SK-N-SH treated with all-trans-retinoic acid at 6 μM for 48 hours (cell line): ENCODE measurements at regions not wholly inside any gene's neighbourhood (a gene's known extent, or its start where the extent isn't known, plus 50 kb on each side); places are given as distances from the start of the nearest gene placed in this dataset.

Experiments
- ATAC-seq: fragments of 200-7000 bp; cut with Tn5 transposase; 3 replicates; pipeline ENCODE4 v1.9.1; 2020; ENCODE audit warnings: mild to moderate bottlenecking, moderate library complexity
- CSDC2 ChIP-seq: fragments of 250-450 bp; sonication (Bioruptor Pico); IDR thresholded peaks from 2 replicates; pipeline ENCODE4 v1.5.0; 2020; ENCODE audit warnings: mild to moderate bottlenecking, moderate library complexity
- ESRRG ChIP-seq: fragments of 250-450 bp; sonication (Bioruptor Pico); IDR thresholded peaks from 2 replicates; pipeline ENCODE4 v1.6.1; 2021; ENCODE audit warnings: mild to moderate bottlenecking
- GLIS3 ChIP-seq: fragments of 250-450 bp; sonication (Bioruptor Pico); IDR thresholded peaks from 2 replicates; pipeline ENCODE4 v1.5.0; 2020; ENCODE audit warnings: mild to moderate bottlenecking, moderate library complexity
- ISL1 ChIP-seq: fragments of 250-450 bp; sonication (Bioruptor Pico); IDR thresholded peaks from 2 replicates; pipeline ENCODE4 v2.1.2; 2022; ENCODE audit warnings: mild to moderate bottlenecking, moderate library complexity
- OSR1 ChIP-seq: fragments of 250-450 bp; sonication (Bioruptor Pico); IDR thresholded peaks from 2 replicates; pipeline ENCODE4 v1.8.0; 2022; ENCODE audit warnings: moderate library complexity, mild to moderate bottlenecking, inconsistent platforms
- PPARA ChIP-seq: fragments of 250-450 bp; sonication (Bioruptor Pico); IDR thresholded peaks from 2 replicates; pipeline ENCODE4 v1.5.0; 2020; ENCODE audit warnings: mild to moderate bottlenecking, borderline replicate concordance
- SNAI2 ChIP-seq: fragments of 250-450 bp; sonication (Bioruptor Pico); IDR thresholded peaks from 2 replicates; pipeline ENCODE4 v1.5.0; 2020; ENCODE audit warnings: mild to moderate bottlenecking, moderate library complexity
- TCF4 ChIP-seq: fragments of 250-450 bp; sonication (Bioruptor Pico); IDR thresholded peaks from 2 replicates; pipeline ENCODE4 v1.8.0; 2021; ENCODE audit warnings: mild to moderate bottlenecking, moderate library complexity, borderline replicate concordance
- TOX ChIP-seq: fragments of 250-450 bp; sonication (Bioruptor Pico); IDR thresholded peaks from 2 replicates; pipeline ENCODE4 v1.8.0; 2021; ENCODE audit warnings: mild to moderate bottlenecking, moderate library complexity, borderline replicate concordance
- ZC3H10 ChIP-seq: fragments of 250-450 bp; sonication (Bioruptor Pico); IDR thresholded peaks from 2 replicates; pipeline ENCODE4 v1.5.1; 2021; ENCODE audit warnings: mild to moderate bottlenecking, moderate library complexity
- ZFP3 ChIP-seq: fragments of 250-450 bp; sonication (Bioruptor Pico); IDR thresholded peaks from 2 replicates; pipeline ENCODE4 v1.5.0; 2020; ENCODE audit warnings: mild to moderate bottlenecking, moderate library complexity
- ZFP30 ChIP-seq: fragments of 450-650 bp; formaldehyde crosslinking; IDR thresholded peaks from 2 replicates; pipeline ENCODE4 v1.5.0; 2022; ENCODE audit warnings: mild to moderate bottlenecking, moderate library complexity
- ZNF565 ChIP-seq: fragments of 450-650 bp; formaldehyde crosslinking; conservative IDR thresholded peaks from 2 replicates; pipeline ENCODE4 v1.5.0; 2020; ENCODE audit warnings: low read depth, mild to moderate bottlenecking, moderate library complexity
- ZNF70 ChIP-seq: fragments of 450-650 bp; formaldehyde crosslinking; IDR thresholded peaks from 2 replicates; pipeline ENCODE4 v1.5.0; 2020; ENCODE audit warnings: mild to moderate bottlenecking, moderate library complexity
- ZNF8 ChIP-seq: fragments of 450-650 bp; formaldehyde crosslinking; IDR thresholded peaks from 2 replicates; pipeline ENCODE4 v1.5.0; 2020; ENCODE audit warnings: mild to moderate bottlenecking, moderate library complexity
- TF ChIP-seq, protein P1 (sequence below): fragments of 250-450 bp; sonication (Bioruptor Pico); IDR thresholded peaks from 2 replicates; pipeline ENCODE4 v1.5.1; 2021; ENCODE audit warnings: mild to moderate bottlenecking, moderate library complexity
- TF ChIP-seq, protein P2 (sequence below): fragments of 250-450 bp; sonication (Bioruptor Pico); IDR thresholded peaks from 2 replicates; pipeline ENCODE4 v1.8.0; 2020; ENCODE audit warnings: mild to moderate bottlenecking, moderate library complexity, borderline replicate concordance
- TF ChIP-seq, protein P3 (sequence below): fragments of 250-450 bp; sonication (Bioruptor Pico); IDR thresholded peaks from 2 replicates; pipeline ENCODE4 v1.5.1; 2020; ENCODE audit warnings: low read depth, mild to moderate bottlenecking, moderate library complexity
- TF ChIP-seq, protein P4 (sequence below): fragments of 250-450 bp; sonication (Bioruptor Pico); IDR thresholded peaks from 2 replicates; pipeline ENCODE4 v1.5.0; 2020; ENCODE audit warnings: mild to moderate bottlenecking, moderate library complexity
- TF ChIP-seq, protein P5 (sequence below): fragments of 250-450 bp; sonication (Bioruptor Pico); IDR thresholded peaks from 2 replicates; pipeline ENCODE4 v1.8.0; 2021; ENCODE audit warnings: low read depth, mild to moderate bottlenecking, moderate library complexity, borderline replicate concordance

DNA sequence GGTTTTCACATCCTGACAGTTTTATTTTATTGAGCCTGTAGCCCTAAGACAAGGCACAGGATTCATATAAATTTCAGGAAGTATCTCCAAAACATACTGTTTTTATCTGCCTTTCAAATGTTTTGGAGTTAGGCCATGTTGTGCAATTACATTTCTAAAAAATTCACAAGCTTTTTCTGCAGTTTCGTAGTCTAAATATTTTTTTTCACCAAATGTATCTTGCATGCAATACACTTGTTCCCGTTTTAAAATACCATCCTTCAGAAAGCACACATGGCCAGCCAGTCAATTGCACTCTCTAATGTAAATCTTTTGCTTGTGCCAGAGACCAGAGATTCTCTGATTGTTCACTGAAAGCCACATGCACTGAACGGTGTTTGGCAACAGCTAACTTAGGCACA is 161.5 kb upstream of the PRKCQ start (continued):
- no peak for TF ChIP-seq TCF4 (CRISPR knock-in tag)
- TF ChIP-seq, protein P1, sequence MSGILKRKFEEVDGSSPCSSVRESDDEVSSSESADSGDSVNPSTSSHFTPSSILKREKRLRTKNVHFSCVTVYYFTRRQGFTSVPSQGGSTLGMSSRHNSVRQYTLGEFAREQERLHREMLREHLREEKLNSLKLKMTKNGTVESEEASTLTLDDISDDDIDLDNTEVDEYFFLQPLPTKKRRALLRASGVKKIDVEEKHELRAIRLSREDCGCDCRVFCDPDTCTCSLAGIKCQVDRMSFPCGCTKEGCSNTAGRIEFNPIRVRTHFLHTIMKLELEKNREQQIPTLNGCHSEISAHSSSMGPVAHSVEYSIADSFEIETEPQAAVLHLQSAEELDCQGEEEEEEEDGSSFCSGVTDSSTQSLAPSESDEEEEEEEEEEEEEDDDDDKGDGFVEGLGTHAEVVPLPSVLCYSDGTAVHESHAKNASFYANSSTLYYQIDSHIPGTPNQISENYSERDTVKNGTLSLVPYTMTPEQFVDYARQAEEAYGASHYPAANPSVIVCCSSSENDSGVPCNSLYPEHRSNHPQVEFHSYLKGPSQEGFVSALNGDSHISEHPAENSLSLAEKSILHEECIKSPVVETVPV (CRISPR knock-in tag), result no peak
- TF ChIP-seq ZNF8, result no peak
- TF ChIP-seq ZFP3 (CRISPR knock-in tag), result no peak
- no peak for TF ChIP-seq ISL1
- no peak for TF ChIP-seq ZC3H10 (CRISPR knock-in tag)
- no peak for TF ChIP-seq ZNF70
- TF ChIP-seq PPARA (CRISPR knock-in tag), result no peak
- TF ChIP-seq, protein P2, sequence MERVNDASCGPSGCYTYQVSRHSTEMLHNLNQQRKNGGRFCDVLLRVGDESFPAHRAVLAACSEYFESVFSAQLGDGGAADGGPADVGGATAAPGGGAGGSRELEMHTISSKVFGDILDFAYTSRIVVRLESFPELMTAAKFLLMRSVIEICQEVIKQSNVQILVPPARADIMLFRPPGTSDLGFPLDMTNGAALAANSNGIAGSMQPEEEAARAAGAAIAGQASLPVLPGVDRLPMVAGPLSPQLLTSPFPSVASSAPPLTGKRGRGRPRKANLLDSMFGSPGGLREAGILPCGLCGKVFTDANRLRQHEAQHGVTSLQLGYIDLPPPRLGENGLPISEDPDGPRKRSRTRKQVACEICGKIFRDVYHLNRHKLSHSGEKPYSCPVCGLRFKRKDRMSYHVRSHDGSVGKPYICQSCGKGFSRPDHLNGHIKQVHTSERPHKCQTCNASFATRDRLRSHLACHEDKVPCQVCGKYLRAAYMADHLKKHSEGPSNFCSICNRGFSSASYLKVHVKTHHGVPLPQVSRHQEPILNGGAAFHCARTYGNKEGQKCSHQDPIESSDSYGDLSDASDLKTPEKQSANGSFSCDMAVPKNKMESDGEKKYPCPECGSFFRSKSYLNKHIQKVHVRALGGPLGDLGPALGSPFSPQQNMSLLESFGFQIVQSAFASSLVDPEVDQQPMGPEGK (CRISPR knock-in tag), result no peak
- TF ChIP-seq, all 23 proteins: peak for 0

DNA sequence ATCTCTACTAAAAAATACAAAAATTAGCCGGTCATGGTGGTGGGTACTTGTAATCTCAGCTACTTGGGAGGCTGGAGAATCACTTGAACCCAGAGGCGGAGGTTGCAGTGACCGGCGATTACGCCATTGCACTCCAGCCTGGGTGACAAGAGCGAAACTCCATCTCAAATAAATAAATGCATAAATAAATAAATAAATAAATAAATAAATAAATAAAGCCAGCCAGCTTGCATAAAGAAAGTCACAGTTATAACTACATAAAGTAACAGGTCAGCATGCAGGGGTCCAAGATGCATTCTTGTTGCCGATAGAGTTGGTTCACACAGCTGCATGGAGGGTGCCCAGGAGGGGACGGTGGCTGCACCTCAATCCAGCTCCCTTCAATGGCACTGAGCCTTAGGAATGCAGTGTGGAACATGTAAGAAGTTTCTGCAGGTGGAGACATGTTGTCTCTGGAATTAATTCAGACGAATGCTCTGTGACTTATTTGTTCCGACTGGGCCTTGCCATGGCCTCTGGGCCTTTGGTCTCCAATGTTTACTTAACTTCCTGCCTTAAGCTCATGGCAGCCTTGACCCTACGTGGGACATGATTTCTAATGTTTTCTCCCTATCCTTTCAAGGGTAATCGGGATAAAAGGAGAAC is 159.6 kb upstream of the PRKCQ start:
- no peak for TF ChIP-seq ZFP30 (CRISPR knock-in tag)
- no peak for TF ChIP-seq TOX (CRISPR knock-in tag)
- no peak for TF ChIP-seq ISL1
- no peak for ATAC-seq

DNA sequence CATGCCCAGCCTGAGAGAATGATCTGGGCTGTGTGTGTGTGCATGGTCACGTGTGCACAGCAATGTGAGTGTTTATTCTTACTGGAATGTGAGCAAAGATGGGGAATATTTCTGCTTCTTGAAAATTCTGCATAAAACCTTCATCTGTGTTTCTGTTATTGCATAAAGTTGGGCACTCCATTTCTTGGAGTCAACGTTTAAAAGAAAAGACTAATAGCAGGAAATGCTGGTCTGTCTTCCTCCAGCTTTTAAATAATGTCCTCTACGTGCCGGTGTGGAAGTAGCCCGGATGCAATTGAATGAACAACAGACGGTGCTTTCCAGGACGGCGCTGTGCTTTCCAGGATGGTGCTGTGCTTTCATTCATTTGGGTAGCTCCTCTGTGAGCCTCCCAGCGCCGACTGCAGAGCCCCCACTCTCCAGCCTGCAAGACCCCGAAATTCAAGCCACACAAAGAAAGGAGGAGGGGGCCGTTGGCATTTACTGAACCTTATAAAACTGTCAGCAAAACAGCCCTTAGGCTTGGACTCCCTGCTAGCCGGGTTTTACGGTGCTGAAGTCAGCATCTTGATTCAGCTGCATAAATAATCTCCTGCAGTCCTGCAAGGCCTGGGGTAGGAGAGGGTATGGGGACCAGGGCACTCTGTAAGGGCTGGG is 158.2 kb upstream of the PRKCQ start:
- TF ChIP-seq OSR1 (CRISPR knock-in tag), result no peak
- TF ChIP-seq, protein P2 (CRISPR knock-in tag), result no peak
- peak; percentile 55 for ATAC-seq

DNA sequence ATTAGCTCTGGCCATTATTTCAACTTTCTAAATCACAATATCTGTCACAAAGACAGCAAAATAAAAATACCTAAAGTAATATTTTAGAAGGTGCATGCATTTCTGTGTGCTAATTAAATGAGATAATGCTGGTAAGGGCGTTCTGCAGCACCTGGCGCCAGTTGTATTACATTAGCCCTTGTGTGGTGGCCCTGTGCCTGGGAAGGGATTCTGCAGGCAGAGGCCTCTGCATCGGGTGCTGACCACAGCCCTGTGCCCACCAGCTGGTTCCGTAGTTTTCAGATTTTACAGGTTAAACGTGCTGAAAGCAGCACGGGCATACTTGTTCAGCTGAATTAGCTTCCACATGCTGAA is 157.7 kb upstream of the PRKCQ start:
- ATAC-seq, result no peak; the same call in 1 of the 3 replicates

DNA sequence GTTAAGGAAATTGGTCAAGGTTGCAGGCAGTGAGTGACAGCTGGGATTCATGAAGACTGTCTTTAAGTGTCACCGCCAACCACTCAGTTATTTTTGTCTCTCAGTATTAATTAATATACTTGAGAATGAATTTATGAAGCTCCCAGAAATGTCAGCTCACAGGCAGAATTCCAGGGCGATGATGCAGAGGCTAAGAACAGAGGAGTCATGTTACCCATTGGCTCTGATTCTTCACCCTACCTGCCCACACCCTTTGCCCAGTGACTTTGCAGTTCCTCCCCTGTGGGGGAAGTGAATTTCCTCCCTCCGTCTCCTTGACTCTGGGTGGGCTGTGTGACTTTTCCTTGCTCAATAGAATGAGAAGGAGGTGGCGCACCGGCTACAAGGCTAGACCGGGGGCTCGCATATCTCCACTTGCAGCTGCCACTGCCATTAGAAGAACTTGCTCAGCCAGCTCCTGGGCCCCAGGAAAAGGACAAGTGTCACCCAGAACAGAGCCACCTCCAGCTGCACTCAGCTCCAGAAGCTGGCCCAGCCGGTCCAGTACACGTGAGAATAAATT is 157.1 kb upstream of the PRKCQ start:
- TF ChIP-seq TOX (CRISPR knock-in tag), result no peak

More for the DNA sequence above, 157.7 kb upstream of the PRKCQ start:
- TF ChIP-seq PPARA (CRISPR knock-in tag) (no peak), ZFP30 (CRISPR knock-in tag) (no peak), ESRRG (CRISPR knock-in tag) (no peak)
- TF ChIP-seq, protein P3, sequence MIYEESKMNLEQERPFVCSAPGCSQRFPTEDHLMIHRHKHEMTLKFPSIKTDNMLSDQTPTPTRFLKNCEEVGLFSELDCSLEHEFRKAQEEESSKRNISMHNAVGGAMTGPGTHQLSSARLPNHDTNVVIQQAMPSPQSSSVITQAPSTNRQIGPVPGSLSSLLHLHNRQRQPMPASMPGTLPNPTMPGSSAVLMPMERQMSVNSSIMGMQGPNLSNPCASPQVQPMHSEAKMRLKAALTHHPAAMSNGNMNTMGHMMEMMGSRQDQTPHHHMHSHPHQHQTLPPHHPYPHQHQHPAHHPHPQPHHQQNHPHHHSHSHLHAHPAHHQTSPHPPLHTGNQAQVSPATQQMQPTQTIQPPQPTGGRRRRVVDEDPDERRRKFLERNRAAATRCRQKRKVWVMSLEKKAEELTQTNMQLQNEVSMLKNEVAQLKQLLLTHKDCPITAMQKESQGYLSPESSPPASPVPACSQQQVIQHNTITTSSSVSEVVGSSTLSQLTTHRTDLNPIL, result no peak

DNA sequence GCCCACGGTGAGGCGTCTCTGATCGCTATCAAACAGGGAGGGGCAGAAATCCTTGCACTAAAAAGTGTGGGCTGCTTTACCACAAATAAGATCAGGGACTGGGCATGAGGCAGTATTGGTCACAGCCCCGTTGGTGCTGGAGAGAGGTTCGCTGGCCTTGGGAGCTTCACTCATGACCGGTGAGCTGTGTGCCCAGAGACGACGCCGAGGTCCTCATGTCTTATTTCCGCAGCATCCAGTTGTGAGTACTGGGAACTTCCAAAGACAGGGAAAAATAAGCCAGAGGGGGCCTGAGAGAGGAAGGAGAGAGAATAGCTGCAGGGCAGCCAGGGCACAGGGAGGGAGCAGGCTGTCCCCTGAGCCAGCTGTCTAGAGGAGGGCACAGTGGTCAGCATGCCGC is 154.2 kb upstream of the PRKCQ start:
- ATAC-seq, result no peak
- TF ChIP-seq ISL1 (no peak), ZNF70 (no peak), TCF4 (CRISPR knock-in tag) (no peak), ZNF8 (no peak), ZNF565 (CRISPR knock-in tag) (no peak), SNAI2 (no peak), OSR1 (CRISPR knock-in tag) (no peak), CSDC2 (CRISPR knock-in tag) (no peak), ZFP3 (CRISPR knock-in tag) (no peak), ZFP30 (CRISPR knock-in tag) (no peak), GLIS3 (no peak), TOX (CRISPR knock-in tag) (no peak), PPARA (CRISPR knock-in tag) (no peak)
- TF ChIP-seq, protein P4, sequence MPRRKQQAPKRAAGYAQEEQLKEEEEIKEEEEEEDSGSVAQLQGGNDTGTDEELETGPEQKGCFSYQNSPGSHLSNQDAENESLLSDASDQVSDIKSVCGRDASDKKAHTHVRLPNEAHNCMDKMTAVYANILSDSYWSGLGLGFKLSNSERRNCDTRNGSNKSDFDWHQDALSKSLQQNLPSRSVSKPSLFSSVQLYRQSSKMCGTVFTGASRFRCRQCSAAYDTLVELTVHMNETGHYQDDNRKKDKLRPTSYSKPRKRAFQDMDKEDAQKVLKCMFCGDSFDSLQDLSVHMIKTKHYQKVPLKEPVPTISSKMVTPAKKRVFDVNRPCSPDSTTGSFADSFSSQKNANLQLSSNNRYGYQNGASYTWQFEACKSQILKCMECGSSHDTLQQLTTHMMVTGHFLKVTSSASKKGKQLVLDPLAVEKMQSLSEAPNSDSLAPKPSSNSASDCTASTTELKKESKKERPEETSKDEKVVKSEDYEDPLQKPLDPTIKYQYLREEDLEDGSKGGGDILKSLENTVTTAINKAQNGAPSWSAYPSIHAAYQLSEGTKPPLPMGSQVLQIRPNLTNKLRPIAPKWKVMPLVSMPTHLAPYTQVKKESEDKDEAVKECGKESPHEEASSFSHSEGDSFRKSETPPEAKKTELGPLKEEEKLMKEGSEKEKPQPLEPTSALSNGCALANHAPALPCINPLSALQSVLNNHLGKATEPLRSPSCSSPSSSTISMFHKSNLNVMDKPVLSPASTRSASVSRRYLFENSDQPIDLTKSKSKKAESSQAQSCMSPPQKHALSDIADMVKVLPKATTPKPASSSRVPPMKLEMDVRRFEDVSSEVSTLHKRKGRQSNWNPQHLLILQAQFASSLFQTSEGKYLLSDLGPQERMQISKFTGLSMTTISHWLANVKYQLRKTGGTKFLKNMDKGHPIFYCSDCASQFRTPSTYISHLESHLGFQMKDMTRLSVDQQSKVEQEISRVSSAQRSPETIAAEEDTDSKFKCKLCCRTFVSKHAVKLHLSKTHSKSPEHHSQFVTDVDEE (CRISPR knock-in tag), result no peak
- TF ChIP-seq, protein P5, sequence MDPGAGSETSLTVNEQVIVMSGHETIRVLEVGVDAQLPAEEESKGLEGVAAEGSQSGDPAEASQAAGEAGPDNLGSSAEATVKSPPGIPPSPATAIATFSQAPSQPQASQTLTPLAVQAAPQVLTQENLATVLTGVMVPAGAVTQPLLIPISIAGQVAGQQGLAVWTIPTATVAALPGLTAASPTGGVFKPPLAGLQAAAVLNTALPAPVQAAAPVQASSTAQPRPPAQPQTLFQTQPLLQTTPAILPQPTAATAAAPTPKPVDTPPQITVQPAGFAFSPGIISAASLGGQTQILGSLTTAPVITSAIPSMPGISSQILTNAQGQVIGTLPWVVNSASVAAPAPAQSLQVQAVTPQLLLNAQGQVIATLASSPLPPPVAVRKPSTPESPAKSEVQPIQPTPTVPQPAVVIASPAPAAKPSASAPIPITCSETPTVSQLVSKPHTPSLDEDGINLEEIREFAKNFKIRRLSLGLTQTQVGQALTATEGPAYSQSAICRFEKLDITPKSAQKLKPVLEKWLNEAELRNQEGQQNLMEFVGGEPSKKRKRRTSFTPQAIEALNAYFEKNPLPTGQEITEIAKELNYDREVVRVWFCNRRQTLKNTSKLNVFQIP (CRISPR knock-in tag), result no peak

More for the DNA sequence above, 157.1 kb upstream of the PRKCQ start:
- ATAC-seq, result peak; percentile 82
